GM12892 (cell line): ENCODE measurements at regions not wholly inside any gene's neighbourhood (a gene's known extent, or its start where the extent isn't known, plus 50 kb on each side); places are given as distances from the start of the nearest gene placed in this dataset.

Experiments
- POLR2AphosphoS5 ChIP-seq: IDR thresholded peaks from 2 replicates; pipeline ENCODE4 v1.6.1; 2011; ENCODE audit warnings: low read depth, low read length, control low read depth
- TAF1 ChIP-seq: IDR thresholded peaks from 2 replicates; pipeline ENCODE4 v1.6.1; 2011; ENCODE audit warnings: low read depth, mild to moderate bottlenecking, control low read depth, low read length, borderline replicate concordance

DNA sequence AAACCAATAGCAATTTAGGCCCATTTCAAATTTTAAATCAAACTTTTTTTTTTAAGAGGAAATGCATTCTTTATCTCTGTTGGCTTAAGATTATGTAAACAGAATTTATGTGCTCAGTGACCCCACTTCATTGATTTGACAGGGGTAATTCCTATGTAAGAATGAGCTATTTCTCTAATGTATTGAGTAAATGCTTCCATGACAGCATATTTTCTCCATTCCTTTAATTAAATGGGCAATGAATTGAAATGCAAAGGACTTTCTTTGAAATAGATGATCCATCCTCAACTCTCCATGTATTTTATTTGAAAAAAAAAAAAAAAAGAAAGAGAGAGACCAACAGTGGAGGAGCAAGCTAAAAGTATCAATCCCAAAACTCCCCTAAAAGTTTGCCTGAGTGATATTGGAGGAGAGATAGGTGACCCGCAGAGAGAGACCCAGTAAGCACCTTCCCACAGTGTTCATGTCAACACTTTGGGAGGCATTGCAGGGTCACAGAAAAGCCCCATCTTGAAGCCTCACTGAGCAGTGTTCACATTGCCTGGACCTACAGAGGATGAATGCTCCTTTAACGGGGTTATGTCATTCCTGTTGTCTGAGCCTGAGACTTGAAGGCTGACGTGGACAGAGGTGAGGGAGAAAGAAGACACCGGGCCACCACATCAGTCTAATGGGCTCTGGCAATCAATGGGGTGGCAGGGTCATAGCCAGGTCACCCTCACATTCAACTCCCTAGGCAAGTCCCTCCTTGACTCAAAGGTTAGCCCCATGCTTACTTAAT, 176.0 kb downstream of the SHOX2 start:
- TF ChIP-seq TAF1 (no peak), POLR2AphosphoS5 (no peak)
